ENCODE measurements at regions not wholly inside any gene's neighbourhood (a gene's known extent, or its start where the extent isn't known, plus 50 kb on each side); places are given as distances from the start of the nearest gene placed in this dataset.

GRCh38 chr16:64778777-64779176 is 343.1 kb downstream of the CDH11 start:
- no peaks in the 10 kb centered on the region; a peak in 1 of 5 replicates for H3K9me3 Mint-ChIP-seq
- Histone ChIP-seq H2AK5ac (ENCODE audit: insufficient read length, low read length) (no peak overlapping the region), H3K27ac (ENCODE audit: insufficient read length, low read depth, low read length) (no peak overlapping the region), H3K4me1 (ENCODE audit: insufficient read depth, low read length) (no peaks in the 10 kb centered on the region), H4K20me1 (ENCODE audit: control insufficient read depth, insufficient read depth, insufficient read length) (no peaks in the 10 kb centered on the region), H3K14ac (ENCODE audit: insufficient read depth, low read length) (no peak overlapping the region), H2BK120ac (ENCODE audit: low read depth, low read length, poor library complexity, severe bottlenecking) (no peak overlapping the region), H2BK15ac (ENCODE audit: low read depth, low read length) (no peak overlapping the region), H3K9ac (ENCODE audit: extremely low read depth, insufficient read length, low read length) (no peak overlapping the region), H3K79me2 (ENCODE audit: insufficient read depth, low read length) (no peaks in the 10 kb centered on the region), H3K23ac (ENCODE audit: insufficient read length, low read depth, low read length) (no peak overlapping the region), H2AFZ (ENCODE audit: low read length) (no peak overlapping the region), H2BK12ac (ENCODE audit: insufficient read length, low read depth, low read length) (no peak overlapping the region), H3K9me3 (ENCODE audit: control insufficient read depth, low read depth, low read length) (no peaks in the 10 kb centered on the region), H3K79me1 (ENCODE audit: insufficient read depth, low read depth, low read length, poor library complexity, severe bottlenecking) (no peaks in the 10 kb centered on the region), H3K4me2 (ENCODE audit: insufficient read depth, insufficient read length, low read length) (no peak overlapping the region), H4K91ac (ENCODE audit: insufficient read length, low read depth, low read length) (no peak overlapping the region), H3K18ac (ENCODE audit: insufficient read length, low read depth, low read length) (no peak overlapping the region), H2BK5ac (ENCODE audit: insufficient read length, low read length) (no peak overlapping the region), H4K8ac (replicated peaks; ENCODE audit: insufficient read length, low read depth, low read length) (no peak overlapping the region), H4K5ac (ENCODE audit: insufficient read length, low read depth, low read length) (no peak overlapping the region), H3T11ph (ENCODE audit: low read length) (no peak overlapping the region), H2BK20ac (ENCODE audit: low read depth, low read length, poor library complexity, severe bottlenecking) (no peak overlapping the region), H3K4ac (ENCODE audit: low read depth, low read length) (no peak overlapping the region), H3K23me2 (ENCODE audit: insufficient read length, low read depth, low read length, poor library complexity, severe bottlenecking) (no peaks in the 10 kb centered on the region), H3K27me3 (ENCODE audit: insufficient read depth, low read length) (no peaks in the 10 kb centered on the region), H3K56ac (ENCODE audit: insufficient read length, low read depth, low read length) (no peak overlapping the region)
- H3K27me3 Mint-ChIP-seq (ENCODE audit: low read depth), result no peaks in the 10 kb centered on the region
- no CpG with 5 or more reads among the region's 1 CpG for WGBS (ENCODE audit: extremely low coverage, insufficient read length, low lambda C conversion rate)
- H3K4me3 Mint-ChIP-seq, result no peak overlapping the region
- no peaks in the 10 kb centered on the region; a peak in 1 of 7 replicates for H3K36me3 Mint-ChIP-seq (ENCODE audit: insufficient read depth in 1 of 3, low read depth in 3 of 3)
- H3K4me1 Mint-ChIP-seq, result no peaks in the 10 kb centered on the region
- H3K27ac Mint-ChIP-seq, result no peak overlapping the region
- no peak for DNase-seq
- TF ChIP-seq, protein P1, sequence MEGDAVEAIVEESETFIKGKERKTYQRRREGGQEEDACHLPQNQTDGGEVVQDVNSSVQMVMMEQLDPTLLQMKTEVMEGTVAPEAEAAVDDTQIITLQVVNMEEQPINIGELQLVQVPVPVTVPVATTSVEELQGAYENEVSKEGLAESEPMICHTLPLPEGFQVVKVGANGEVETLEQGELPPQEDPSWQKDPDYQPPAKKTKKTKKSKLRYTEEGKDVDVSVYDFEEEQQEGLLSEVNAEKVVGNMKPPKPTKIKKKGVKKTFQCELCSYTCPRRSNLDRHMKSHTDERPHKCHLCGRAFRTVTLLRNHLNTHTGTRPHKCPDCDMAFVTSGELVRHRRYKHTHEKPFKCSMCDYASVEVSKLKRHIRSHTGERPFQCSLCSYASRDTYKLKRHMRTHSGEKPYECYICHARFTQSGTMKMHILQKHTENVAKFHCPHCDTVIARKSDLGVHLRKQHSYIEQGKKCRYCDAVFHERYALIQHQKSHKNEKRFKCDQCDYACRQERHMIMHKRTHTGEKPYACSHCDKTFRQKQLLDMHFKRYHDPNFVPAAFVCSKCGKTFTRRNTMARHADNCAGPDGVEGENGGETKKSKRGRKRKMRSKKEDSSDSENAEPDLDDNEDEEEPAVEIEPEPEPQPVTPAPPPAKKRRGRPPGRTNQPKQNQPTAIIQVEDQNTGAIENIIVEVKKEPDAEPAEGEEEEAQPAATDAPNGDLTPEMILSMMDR (conservative IDR thresholded peaks at IDR 0.05), result no peak

Measured in H9 (cell line).